Aorta (tissue), 5 donors: ENCODE measurements at regions not wholly inside any gene's neighbourhood (a gene's known extent, or its start where the extent isn't known, plus 50 kb on each side); places are given as distances from the start of the nearest gene placed in this dataset.

Experiments used
- ATAC-seq: fragments of 200-7000 bp; cut with Tn5 transposase; one replicate; pipeline ENCODE4 v1.9.1; 2022; ENCODE audit warnings: moderate library complexity; ENCODE audit not compliant: low FRiP score
- DNase-seq, 2 donors: peaks; one replicate each; pipeline ENCODE4 v3.0.0-alpha.2; 2020
- H3K27ac ChIP-seq, 2 donors: one replicate each; pipeline ENCODE4 v1.5.1; 2013; ENCODE audit warnings: low read length in 2 of 2, mild to moderate bottlenecking in 2 of 2, moderate library complexity in 2 of 2, control low read depth in 1 of 2, inconsistent platforms in 1 of 2, low read depth in 1 of 2
- H3K27me3 ChIP-seq, 2 donors: one replicate each; pipeline ENCODE4 v1.6.1; 2013; ENCODE audit warnings: control low read depth in 1 of 2, low read length in 1 of 2, mild to moderate bottlenecking in 1 of 2, moderate library complexity in 1 of 2; ENCODE audit not compliant: insufficient read depth in 2 of 2, control insufficient read depth in 1 of 2
- H3K36me3 ChIP-seq, 2 donors: one replicate each; pipeline ENCODE4 v1.6.1; 2013; ENCODE audit warnings: control low read depth in 1 of 2, low read length in 1 of 2, mild to moderate bottlenecking in 1 of 2; ENCODE audit not compliant: insufficient read depth in 2 of 2, control insufficient read depth in 1 of 2
- H3K4me1 ChIP-seq, 2 donors: one replicate each; pipeline ENCODE4 v1.6.1; 2013; ENCODE audit warnings: low read length in 2 of 2, control low read depth in 1 of 2, mild to moderate bottlenecking in 1 of 2, moderate library complexity in 1 of 2; ENCODE audit not compliant: insufficient read depth in 2 of 2, control insufficient read depth in 1 of 2
- H3K4me3 ChIP-seq, 2 donors: one replicate each; pipeline ENCODE4 v1.5.1; 2013; ENCODE audit warnings: low read length in 2 of 2, control low read depth in 1 of 2, mild to moderate bottlenecking in 1 of 2
- H3K9me3 ChIP-seq: one replicate; pipeline ENCODE4 v1.6.1; 2013; ENCODE audit warnings: mild to moderate bottlenecking, low read length; ENCODE audit not compliant: control insufficient read depth
- WGBS, 2 donors: extraction: QIAGEN DNeasy Blood & Tissue Kit; methylation state at CpG; one replicate each; pipeline ENCODE4 v1.1.7; 2013; 5-methylcytosine and 5-hydroxymethylcytosine counted together
- intact Hi-C, 2 donors: fragments of 100-400 bp; cut with DNase I; formaldehyde crosslinking; loops; one replicate each; pipeline versions ENCODE4 v1.14.2 to v1.15.0; 2022
- donor health status: healthy with polysubstance abuse.
- donor health status: Bipolar disorder and iron deficiency.
- donor health status: DM: no; HTN: no; CAD: no.
- donor health status: DM: no; HTN: no; CAD: no.
- donor health status: DM: yes; HTN: yes; CAD: no.

GRCh38 chr5:103371046-103371607, 112.6 kb downstream of the MACIR start:
- H3K27me3 ChIP-seq, result no peaks in the 10 kb centered on the region
- DNase-seq (no peak), ATAC-seq (no peak)
- intact Hi-C loops, result no loop called here
- H3K9me3 ChIP-seq, result peaks cover 1% of the 10 kb centered on the region
- 32 to 35% methylated on average over 2 of the region's 2 CpGs for WGBS, 2 donors
- no peaks in the 10 kb centered on the region for H3K36me3 ChIP-seq
- no peak overlapping the region for H3K27ac ChIP-seq
- H3K4me3 ChIP-seq, result no peak overlapping the region
- no peaks in the 10 kb centered on the region for H3K4me1 ChIP-seq

- Histone ChIP-seq H3K9me3 (peaks cover 1% of the 10 kb centered on the region), H3K36me3 (no peaks in the 10 kb centered on the region), H3K27ac (no peak overlapping the region), H3K4me3 (no peak overlapping the region), H3K27me3 (no peaks in the 10 kb centered on the region), H3K4me1 (no peaks in the 10 kb centered on the region)
- no peak for DNase-seq
- ATAC-seq, result no peak
- WGBS, 2 donors, result 87 to 92% methylated on average over 2 of the region's 2 CpGs
- intact Hi-C loops, result no loop called here
Measured at GRCh38 chr5:103369125-103370120, 110.9 kb downstream of the MACIR start.

GRCh38 chr5:103367702-103368101, 109.1 kb downstream of the MACIR start:
- intact Hi-C loops, result no loop called here
- Histone ChIP-seq H3K27me3 (no peaks in the 10 kb centered on the region), H3K4me3 (no peak overlapping the region), H3K27ac (no peak overlapping the region), H3K4me1 (no peaks in the 10 kb centered on the region), H3K9me3 (peaks cover 1% of the 10 kb centered on the region), H3K36me3 (no peaks in the 10 kb centered on the region)
- ATAC-seq, result no peak
- WGBS, 2 donors, result 78 to 79% methylated on average over 2 of the region's 2 CpGs
- no peak for DNase-seq

GRCh38 chr5:103366918-103367549, 108.5 kb downstream of the MACIR start:
- H3K9me3 ChIP-seq, result peaks cover 1% of the 10 kb centered on the region
- H3K27me3 ChIP-seq, result no peaks in the 10 kb centered on the region
- WGBS, 2 donors, result 83 to 86% methylated on average over 10 of the region's 10 CpGs
- H3K36me3 ChIP-seq, result no peaks in the 10 kb centered on the region
- H3K4me1 ChIP-seq, result no peaks in the 10 kb centered on the region
- intact Hi-C loops, result no loop called here
- no peak overlapping the region for H3K27ac ChIP-seq
- no peak overlapping the region for H3K4me3 ChIP-seq
- ATAC-seq (no peak), DNase-seq (no peak)

GRCh38 chr5:103364074-103364473, 105.5 kb downstream of the MACIR start:
- WGBS, 2 donors, result 81 to 88% methylated on average over 2 of the region's 2 CpGs
- no peak for ATAC-seq
- peaks cover 1% of the 10 kb centered on the region for H3K9me3 ChIP-seq
- no peak overlapping the region for H3K4me3 ChIP-seq
- intact Hi-C loops, result no loop called here
- no peaks in the 10 kb centered on the region for H3K36me3 ChIP-seq
- H3K27me3 ChIP-seq, result no peaks in the 10 kb centered on the region
- no peak for DNase-seq
- no peaks in the 10 kb centered on the region for H3K4me1 ChIP-seq
- no peak overlapping the region for H3K27ac ChIP-seq

DNA sequence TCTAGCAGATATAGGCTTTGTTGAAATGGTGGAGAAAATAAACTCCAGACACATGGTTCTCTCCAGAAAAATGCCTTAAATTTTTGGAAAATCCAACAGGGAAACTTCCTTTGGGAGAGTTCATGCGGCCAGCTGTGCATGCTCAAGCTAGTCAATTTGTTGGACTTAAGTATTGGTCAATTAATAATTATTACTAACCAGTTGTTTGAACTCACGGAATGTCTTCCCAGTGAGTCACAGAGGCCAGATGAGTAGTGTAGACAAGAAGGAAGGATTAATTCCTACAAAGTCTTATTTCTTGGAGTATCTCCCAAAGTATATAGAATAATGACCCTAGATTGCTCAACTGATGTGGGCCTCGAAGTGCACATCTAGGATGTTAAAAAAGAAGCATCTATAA, 103.6 kb downstream of the MACIR start:
- Histone ChIP-seq H3K27me3 (no peaks in the 10 kb centered on the region), H3K36me3 (no peaks in the 10 kb centered on the region), H3K27ac (no peak overlapping the region), H3K4me1 (no peaks in the 10 kb centered on the region), H3K9me3 (no peaks in the 10 kb centered on the region), H3K4me3 (no peak overlapping the region)
- intact Hi-C loops, result no loop called here
- ATAC-seq (no peak), DNase-seq (no peak)
- WGBS, 2 donors, result 86 to 90% methylated on average over 3 of the region's 3 CpGs

DNA sequence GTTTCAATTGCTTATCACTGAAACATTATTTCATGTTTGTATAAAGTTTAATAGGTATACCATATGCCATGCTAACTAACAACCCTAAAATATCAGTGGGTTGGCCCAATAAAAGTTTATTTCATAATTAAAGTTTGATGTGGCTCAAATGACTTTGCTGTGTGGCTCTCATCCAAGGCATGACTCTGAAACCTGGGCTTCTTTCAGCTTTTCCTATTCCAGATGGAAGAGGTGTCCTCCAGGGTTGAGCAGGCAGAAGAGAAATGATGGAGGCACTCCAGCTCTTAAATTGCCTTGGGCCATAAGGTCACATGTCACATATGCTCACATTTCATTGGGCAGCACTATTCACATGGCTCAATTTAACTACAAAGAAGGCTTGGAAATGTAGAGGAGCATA, 101.9 kb downstream of the MACIR start:
- no peaks in the 10 kb centered on the region for H3K9me3 ChIP-seq
- no peaks in the 10 kb centered on the region for H3K27me3 ChIP-seq
- no peak for ATAC-seq
- no peak overlapping the region for H3K4me3 ChIP-seq
- H3K36me3 ChIP-seq, result no peaks in the 10 kb centered on the region
- DNase-seq, result no peak
- no peaks in the 10 kb centered on the region for H3K4me1 ChIP-seq
- intact Hi-C loops, result no loop called here
- H3K27ac ChIP-seq, result no peak overlapping the region

DNA sequence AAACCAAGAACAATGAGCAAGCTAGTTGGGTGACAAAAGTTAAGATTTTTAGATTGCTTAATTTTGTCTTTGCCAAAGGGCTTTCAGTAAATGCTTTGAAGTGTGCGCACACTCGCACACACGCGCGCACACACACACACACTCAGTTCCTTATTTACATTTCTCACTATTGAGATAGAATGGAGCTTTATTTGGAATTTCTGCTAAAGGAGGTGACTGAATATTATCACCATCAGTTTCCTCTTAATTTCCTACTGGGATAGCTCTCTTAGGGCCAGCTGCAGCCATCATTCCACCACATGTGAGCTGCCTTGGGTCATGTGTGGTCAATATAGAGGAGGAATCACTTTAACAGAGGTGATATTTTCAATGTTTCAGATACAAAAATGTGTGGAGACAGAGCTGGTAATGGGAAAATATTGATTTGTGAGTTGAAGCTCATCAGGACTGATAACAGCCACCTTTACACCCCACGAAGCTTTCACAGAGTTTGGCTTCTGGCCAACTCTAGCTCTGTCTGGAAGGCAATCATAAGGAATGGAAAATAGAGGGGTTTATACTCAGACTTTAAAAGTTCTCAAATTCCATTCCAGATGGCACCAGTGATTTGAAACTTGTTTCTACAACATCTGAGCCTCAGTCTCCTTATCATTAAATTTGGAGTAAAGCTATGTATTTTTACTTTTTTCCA, 99.9 kb downstream of the MACIR start:
- DNase-seq, result no peak
- no peaks in the 10 kb centered on the region for H3K9me3 ChIP-seq
- ATAC-seq, result no peak
- no peaks in the 10 kb centered on the region for H3K36me3 ChIP-seq
- intact Hi-C loops, result no loop called here
- H3K27ac ChIP-seq, result no peak overlapping the region
- H3K27me3 ChIP-seq, result no peaks in the 10 kb centered on the region
- WGBS, 2 donors, result 60 to 84% methylated on average over 6 of the region's 6 CpGs
- H3K4me1 ChIP-seq, result no peaks in the 10 kb centered on the region
- no peak overlapping the region for H3K4me3 ChIP-seq
